HCT116 (cell line): ENCODE measurements at regions not wholly inside any gene's neighbourhood (a gene's known extent, or its start where the extent isn't known, plus 50 kb on each side); places are given as distances from the start of the nearest gene placed in this dataset.

Experiments used
- ATAC-seq: fragments of 200-7000 bp; cut with Tn5 transposase; 2 replicates; pipeline ENCODE4 v1.9.1; 2020; ENCODE audit warnings: mild to moderate bottlenecking, moderate library complexity
- BruUV-seq: library from RNA; stranded (reverse); fragments of 400-500 nt; replicated peaks from 2 replicates; lab custom pipeline; 2021; lab: Mats Ljungman, UMichigan
- CTCF ChIA-PET: fragments of 300-600 bp; sonication (Branson Sonifier 250); formaldehyde crosslinking; loops from one replicate; lab custom pipeline; 2021; ENCODE audit warnings: antibody characterized with exemption; lab: Charles Lee
- POLR2A ChIA-PET: fragments of 300-600, 350-600 bp; sonication (Branson Sonifier 250); formaldehyde crosslinking; loops from one replicate; lab custom pipeline; 2021; ENCODE audit warnings: antibody characterized with exemption; lab: Charles Lee
- RAD21 ChIA-PET, 2 experiments: fragments of 300-600 bp; sonication (Branson Sonifier 250); formaldehyde crosslinking; loops; one replicate each; lab custom pipeline; 2023; ENCODE audit warnings: low total read pairs in 2 of 2; ENCODE audit not compliant: uncharacterized antibody in 2 of 2, unreplicated experiment in 2 of 2, low non-redundant PET in 1 of 2; lab: Charles Lee
- DNase-seq: peaks from one replicate; pipeline ENCODE4 v3.0.0-alpha.2; 2010; ENCODE audit warnings: low read depth, low spot score
- H2AFZ ChIP-seq: fragments of 200-600 bp; shearing (Covaris generic), sonication (generic); 2 replicates; pipeline ENCODE4 v1.6.1; 2017; ENCODE audit warnings: low read depth, mixed run types, mixed read lengths, antibody characterized with exemption, low read length; ENCODE audit not compliant: poor library complexity, severe bottlenecking
- H3K27ac ChIP-seq: 2 replicates; pipeline ENCODE4 v1.5.1; 2012; ENCODE audit warnings: low read depth, low read length
- H3K27me3 ChIP-seq: fragments of 200-600 bp; sonication (generic); 2 replicates; pipeline ENCODE4 v1.6.1; 2016; ENCODE audit warnings: mixed run types, low read length, mixed read lengths; ENCODE audit not compliant: insufficient read depth
- H3K36me3 ChIP-seq, 2 experiments: fragments of 200-500 bp in 1 of 2; fragments of 200-600 bp in 1 of 2; sonication (Bioruptor generic) in 1 of 2; sonication (generic) in 1 of 2; 2 replicates each; pipeline versions ENCODE4 v1.5.1 to v1.6.1; 2014 to 2016; ENCODE audit warnings: low read length in 2 of 2, inconsistent platforms in 1 of 2, mixed read lengths in 1 of 2, mixed run types in 1 of 2; ENCODE audit not compliant: insufficient read depth in 2 of 2, control insufficient read depth in 1 of 2
- H3K4me1 ChIP-seq, 2 experiments: fragments of 200-600 bp in 1 of 2; sonication (generic) in 1 of 2; 2 replicates each; pipeline versions ENCODE4 v1.5.1 to v1.6.1; 2012 to 2017; ENCODE audit warnings: low read length in 2 of 2, inconsistent platforms in 1 of 2, mild to moderate bottlenecking in 1 of 2, mixed read lengths in 1 of 2, mixed run types in 1 of 2, moderate library complexity in 1 of 2; ENCODE audit not compliant: insufficient read depth in 2 of 2, control insufficient read depth in 1 of 2
- H3K4me2 ChIP-seq: fragments of 200-600 bp; sonication (generic); 2 replicates; pipeline ENCODE4 v1.6.1; 2017; ENCODE audit warnings: mixed run types, low read length, mixed read lengths
- H3K4me3 ChIP-seq, 2 experiments: fragments of 200-600 bp in 1 of 2; sonication (generic) in 1 of 2; replicated peaks in 1 of 2; 2 replicates each; pipeline ENCODE4 v1.5.1; 2011 to 2016; ENCODE audit warnings: low read length in 2 of 2, control low read depth in 1 of 2, low read depth in 1 of 2, mild to moderate bottlenecking in 1 of 2, mixed read lengths in 1 of 2, mixed run types in 1 of 2
- H3K79me2 ChIP-seq: fragments of 200-600 bp; sonication (generic); 2 replicates; pipeline ENCODE4 v1.6.1; 2017; ENCODE audit warnings: mild to moderate bottlenecking, mixed run types, low read length, moderate library complexity, mixed read lengths; ENCODE audit not compliant: insufficient read depth
- H3K9ac ChIP-seq: fragments of 200-600 bp; sonication (generic); 2 replicates; pipeline ENCODE4 v1.6.1; 2016; ENCODE audit warnings: low read length, mixed read lengths
- H3K9me2 ChIP-seq: fragments of 200-600 bp; sonication (generic), shearing (Covaris generic); 2 replicates; pipeline ENCODE4 v1.6.1; 2017; ENCODE audit warnings: mixed run types, mild to moderate bottlenecking, moderate library complexity; ENCODE audit not compliant: insufficient read depth
- H3K9me3 ChIP-seq, 2 experiments: fragments of 200-500 bp in 1 of 2; fragments of 200-600 bp in 1 of 2; sonication (Bioruptor generic) in 1 of 2; sonication (generic) in 1 of 2; 2 replicates each; pipeline ENCODE4 v1.6.1; 2014 to 2017; ENCODE audit warnings: low read length in 2 of 2, mixed read lengths in 2 of 2, inconsistent platforms in 1 of 2, low read depth in 1 of 2, mild to moderate bottlenecking in 1 of 2, mixed run types in 1 of 2, moderate library complexity in 1 of 2; ENCODE audit not compliant: control insufficient read depth in 1 of 2, insufficient read depth in 1 of 2
- H4K20me1 ChIP-seq: fragments of 200-600 bp; sonication (generic), shearing (Covaris generic); 2 replicates; pipeline ENCODE4 v1.6.1; 2017; ENCODE audit warnings: mixed run types, mild to moderate bottlenecking, moderate library complexity; ENCODE audit not compliant: insufficient read depth
- CEBPB ChIP-seq: IDR thresholded peaks from 2 replicates; pipeline ENCODE4 v1.6.1; 2012; ENCODE audit warnings: low read depth
- EZH2 ChIP-seq: fragments of 200-600 bp; sonication (generic); IDR thresholded peaks from 2 replicates; pipeline ENCODE4 v1.6.1; 2017; ENCODE audit warnings: antibody characterized with exemption, mixed run types
- FOSL1 ChIP-seq: IDR thresholded peaks from 2 replicates; pipeline ENCODE4 v1.6.1; 2012; ENCODE audit warnings: low read depth
- POLR2A ChIP-seq: IDR thresholded peaks from 2 replicates; pipeline ENCODE4 v1.7.0; 2011; ENCODE audit warnings: borderline replicate concordance; ENCODE audit not compliant: insufficient read depth, insufficient read length; ENCODE audit errors: extremely low read depth
- RAD21 ChIP-seq: IDR thresholded peaks from 2 replicates; pipeline ENCODE4 v1.6.1; 2012; ENCODE audit warnings: low read depth, mild to moderate bottlenecking
- ZFX ChIP-seq: fragments of 450-650 bp; IDR thresholded peaks from 2 replicates; pipeline ENCODE4 v1.6.1; 2017
- intact Hi-C: fragments of 100-400 bp; cut with micrococcal nuclease; formaldehyde crosslinking; loops from 2 replicates; pipeline ENCODE4 v1.10.0; 2022
- TF ChIP-seq, protein P1 (sequence below): IDR thresholded peaks from 2 replicates; pipeline ENCODE4 v1.6.1; 2012; ENCODE audit warnings: low read depth
- TF ChIP-seq, protein P2 (sequence below): IDR thresholded peaks from 2 replicates; pipeline ENCODE4 v1.6.1; 2011; ENCODE audit warnings: mild to moderate bottlenecking, low read length, moderate library complexity; ENCODE audit not compliant: insufficient replicate concordance; ENCODE audit errors: extremely low read depth
- TF ChIP-seq, protein P3 (sequence below), 3 experiments: fragments of 200-600 bp in 1 of 3; sonication (generic) in 1 of 3; IDR thresholded peaks in 2 of 3; conservative IDR thresholded peaks in 1 of 3; 2 replicates each; pipeline ENCODE4 v1.5.1; 2012 to 2017; ENCODE audit warnings: low read depth in 2 of 3, low read length in 2 of 3, antibody characterized with exemption in 1 of 3, borderline replicate concordance in 1 of 3, control low read depth in 1 of 3, mild to moderate bottlenecking in 1 of 3, mixed read lengths in 1 of 3, mixed run types in 1 of 3, moderate library complexity in 1 of 3; ENCODE audit not compliant: insufficient read depth in 1 of 3

DNA sequence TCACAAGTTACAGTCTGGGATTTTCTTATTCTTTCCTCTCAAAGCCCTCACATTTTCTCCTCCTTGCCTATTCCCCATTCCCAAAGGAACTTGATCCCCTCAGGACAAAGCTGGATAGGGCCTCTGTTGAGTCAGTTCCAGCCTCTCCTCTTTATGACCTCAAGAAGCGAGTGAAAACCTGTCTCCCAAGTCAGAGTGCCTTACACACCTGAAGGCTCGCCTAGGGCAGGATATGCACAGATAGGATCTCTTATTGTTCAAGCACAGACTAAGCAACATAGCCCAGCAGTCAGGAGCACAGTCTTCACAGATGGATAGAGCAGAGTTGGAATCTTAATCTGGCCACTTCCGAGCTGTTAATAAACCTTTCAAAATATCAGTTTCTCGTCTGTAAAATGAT is 60.8 kb upstream of the PRRC2C start:
- DNase-seq (no peak), ATAC-seq (no peak)
- H3K9me3 ChIP-seq, result no peaks in the 10 kb centered on the region
- H3K4me3 ChIP-seq, result no peak overlapping the region
- no peak overlapping the region for H3K27ac ChIP-seq
- no peaks in the 10 kb centered on the region for H3K36me3 ChIP-seq
- peaks cover 5 to 29% of the 10 kb centered on the region in 2 experiments; a peak in 3 of 4 replicates for H3K4me1 ChIP-seq
- CTCF ChIA-PET, result no interaction called here
- POLR2A ChIA-PET, result no interaction called here
- no peaks in the 10 kb centered on the region for H4K20me1 ChIP-seq
- H3K9me2 ChIP-seq, result no peaks in the 10 kb centered on the region
- H3K79me2 ChIP-seq, result no peaks in the 10 kb centered on the region
- H3K9ac ChIP-seq, result no peak overlapping the region
- no peak overlapping the region for H3K4me2 ChIP-seq
- BruUV-seq, result no TSS peak
- no peak for TF ChIP-seq ZFX
- no peak for TF ChIP-seq CEBPB
- TF ChIP-seq, protein P1, sequence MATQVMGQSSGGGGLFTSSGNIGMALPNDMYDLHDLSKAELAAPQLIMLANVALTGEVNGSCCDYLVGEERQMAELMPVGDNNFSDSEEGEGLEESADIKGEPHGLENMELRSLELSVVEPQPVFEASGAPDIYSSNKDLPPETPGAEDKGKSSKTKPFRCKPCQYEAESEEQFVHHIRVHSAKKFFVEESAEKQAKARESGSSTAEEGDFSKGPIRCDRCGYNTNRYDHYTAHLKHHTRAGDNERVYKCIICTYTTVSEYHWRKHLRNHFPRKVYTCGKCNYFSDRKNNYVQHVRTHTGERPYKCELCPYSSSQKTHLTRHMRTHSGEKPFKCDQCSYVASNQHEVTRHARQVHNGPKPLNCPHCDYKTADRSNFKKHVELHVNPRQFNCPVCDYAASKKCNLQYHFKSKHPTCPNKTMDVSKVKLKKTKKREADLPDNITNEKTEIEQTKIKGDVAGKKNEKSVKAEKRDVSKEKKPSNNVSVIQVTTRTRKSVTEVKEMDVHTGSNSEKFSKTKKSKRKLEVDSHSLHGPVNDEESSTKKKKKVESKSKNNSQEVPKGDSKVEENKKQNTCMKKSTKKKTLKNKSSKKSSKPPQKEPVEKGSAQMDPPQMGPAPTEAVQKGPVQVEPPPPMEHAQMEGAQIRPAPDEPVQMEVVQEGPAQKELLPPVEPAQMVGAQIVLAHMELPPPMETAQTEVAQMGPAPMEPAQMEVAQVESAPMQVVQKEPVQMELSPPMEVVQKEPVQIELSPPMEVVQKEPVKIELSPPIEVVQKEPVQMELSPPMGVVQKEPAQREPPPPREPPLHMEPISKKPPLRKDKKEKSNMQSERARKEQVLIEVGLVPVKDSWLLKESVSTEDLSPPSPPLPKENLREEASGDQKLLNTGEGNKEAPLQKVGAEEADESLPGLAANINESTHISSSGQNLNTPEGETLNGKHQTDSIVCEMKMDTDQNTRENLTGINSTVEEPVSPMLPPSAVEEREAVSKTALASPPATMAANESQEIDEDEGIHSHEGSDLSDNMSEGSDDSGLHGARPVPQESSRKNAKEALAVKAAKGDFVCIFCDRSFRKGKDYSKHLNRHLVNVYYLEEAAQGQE, result no peak
- TF ChIP-seq POLR2A, result no peak
- TF ChIP-seq, all 23 proteins: peak for 0
- Histone ChIP-seq H3K27me3 (no peaks in the 10 kb centered on the region), H2AFZ (no peak overlapping the region)
- intact Hi-C loops, result no loop called here
- RAD21 ChIA-PET, result no interaction called here

DNA sequence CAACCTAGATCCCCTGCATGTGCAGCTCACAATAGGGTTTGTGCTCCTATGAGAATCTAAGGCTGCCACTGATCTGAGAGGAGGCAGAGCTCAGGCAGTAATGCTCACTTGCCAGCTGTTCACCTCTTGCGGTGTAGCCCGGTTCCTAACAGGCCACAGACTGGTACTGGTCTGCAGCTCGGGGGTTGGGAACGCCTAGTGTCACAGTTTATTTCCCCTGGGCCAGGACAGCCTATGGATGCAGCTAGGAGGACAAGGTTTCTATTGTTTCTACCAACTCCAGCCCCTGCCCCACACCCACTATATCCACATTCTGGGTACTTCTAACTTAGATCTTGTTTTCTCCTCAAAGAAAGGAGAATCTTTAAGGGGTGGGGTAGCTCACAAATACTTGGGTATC is 58.7 kb upstream of the PRRC2C start:
- no TSS peak for BruUV-seq
- H3K79me2 ChIP-seq, result no peaks in the 10 kb centered on the region
- no peaks in the 10 kb centered on the region for H4K20me1 ChIP-seq
- no peak overlapping the region for H3K9ac ChIP-seq
- POLR2A ChIA-PET, result no interaction called here
- intact Hi-C loops, result no loop called here
- H3K27ac ChIP-seq, result no peak overlapping the region
- H3K36me3 ChIP-seq, result no peaks in the 10 kb centered on the region
- no peak overlapping the region for H3K4me2 ChIP-seq
- RAD21 ChIA-PET, result no interaction called here
- no peaks in the 10 kb centered on the region for H3K9me3 ChIP-seq
- no peaks in the 10 kb centered on the region for H3K9me2 ChIP-seq
- no peak for DNase-seq
- peaks cover 0 to 12% of the 10 kb centered on the region in 2 experiments; a peak in 2 of 4 replicates for H3K4me1 ChIP-seq
- TF ChIP-seq, protein P2, sequence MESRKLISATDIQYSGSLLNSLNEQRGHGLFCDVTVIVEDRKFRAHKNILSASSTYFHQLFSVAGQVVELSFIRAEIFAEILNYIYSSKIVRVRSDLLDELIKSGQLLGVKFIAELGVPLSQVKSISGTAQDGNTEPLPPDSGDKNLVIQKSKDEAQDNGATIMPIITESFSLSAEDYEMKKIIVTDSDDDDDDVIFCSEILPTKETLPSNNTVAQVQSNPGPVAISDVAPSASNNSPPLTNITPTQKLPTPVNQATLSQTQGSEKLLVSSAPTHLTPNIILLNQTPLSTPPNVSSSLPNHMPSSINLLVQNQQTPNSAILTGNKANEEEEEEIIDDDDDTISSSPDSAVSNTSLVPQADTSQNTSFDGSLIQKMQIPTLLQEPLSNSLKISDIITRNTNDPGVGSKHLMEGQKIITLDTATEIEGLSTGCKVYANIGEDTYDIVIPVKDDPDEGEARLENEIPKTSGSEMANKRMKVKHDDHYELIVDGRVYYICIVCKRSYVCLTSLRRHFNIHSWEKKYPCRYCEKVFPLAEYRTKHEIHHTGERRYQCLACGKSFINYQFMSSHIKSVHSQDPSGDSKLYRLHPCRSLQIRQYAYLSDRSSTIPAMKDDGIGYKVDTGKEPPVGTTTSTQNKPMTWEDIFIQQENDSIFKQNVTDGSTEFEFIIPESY, result no peak
- no peak for TF ChIP-seq FOSL1
- TF ChIP-seq, protein P3, sequence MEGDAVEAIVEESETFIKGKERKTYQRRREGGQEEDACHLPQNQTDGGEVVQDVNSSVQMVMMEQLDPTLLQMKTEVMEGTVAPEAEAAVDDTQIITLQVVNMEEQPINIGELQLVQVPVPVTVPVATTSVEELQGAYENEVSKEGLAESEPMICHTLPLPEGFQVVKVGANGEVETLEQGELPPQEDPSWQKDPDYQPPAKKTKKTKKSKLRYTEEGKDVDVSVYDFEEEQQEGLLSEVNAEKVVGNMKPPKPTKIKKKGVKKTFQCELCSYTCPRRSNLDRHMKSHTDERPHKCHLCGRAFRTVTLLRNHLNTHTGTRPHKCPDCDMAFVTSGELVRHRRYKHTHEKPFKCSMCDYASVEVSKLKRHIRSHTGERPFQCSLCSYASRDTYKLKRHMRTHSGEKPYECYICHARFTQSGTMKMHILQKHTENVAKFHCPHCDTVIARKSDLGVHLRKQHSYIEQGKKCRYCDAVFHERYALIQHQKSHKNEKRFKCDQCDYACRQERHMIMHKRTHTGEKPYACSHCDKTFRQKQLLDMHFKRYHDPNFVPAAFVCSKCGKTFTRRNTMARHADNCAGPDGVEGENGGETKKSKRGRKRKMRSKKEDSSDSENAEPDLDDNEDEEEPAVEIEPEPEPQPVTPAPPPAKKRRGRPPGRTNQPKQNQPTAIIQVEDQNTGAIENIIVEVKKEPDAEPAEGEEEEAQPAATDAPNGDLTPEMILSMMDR (IDR thresholded peaks at IDR 0.05 in 2 of 3, conservative IDR thresholded peaks at IDR 0.05 in 1 of 3; ENCODE audit: borderline replicate concordance in 1 of 3, insufficient read depth in 1 of 3, low read depth in 2 of 3, low read length in 2 of 3), result no peak
- no peak for TF ChIP-seq RAD21
- no peak for TF ChIP-seq ZFX
- no peak for TF ChIP-seq EZH2
- H3K4me3 ChIP-seq, result no peak overlapping the region
- CTCF ChIA-PET, result no interaction called here
- H2AFZ ChIP-seq, result no peak overlapping the region
- H3K27me3 ChIP-seq, result no peaks in the 10 kb centered on the region
- no peak for ATAC-seq
